Cardiac fibroblast (primary cell): ENCODE measurements at regions not wholly inside any gene's neighbourhood (a gene's known extent, or its start where the extent isn't known, plus 50 kb on each side); places are given as distances from the start of the nearest gene placed in this dataset.
A peak's percentile ranks its signal among the peaks of the same experiment; 100 is the strongest.

Source experiments
- DNase-seq, 2 donors: peaks; one replicate each; pipeline versions ENCODE4 v3.0.0 to v3.0.0-alpha.2; 2010; ENCODE audit warnings: low read depth in 2 of 2
- H3K4me3 ChIP-seq, 2 donors: replicated peaks in 1 of 2; 1 replicate in 1 of 2; 2 replicates in 1 of 2; pipeline ENCODE4 v1.5.1; 2011; ENCODE audit warnings: low read depth in 2 of 2, low read length in 2 of 2, mild to moderate bottlenecking in 2 of 2, moderate library complexity in 1 of 2
- TF ChIP-seq, protein P1 (sequence below): IDR thresholded peaks from one replicate; pipeline ENCODE4 v1.5.1; 2011; ENCODE audit warnings: low read depth, mild to moderate bottlenecking, low read length, inconsistent platforms

DNA sequence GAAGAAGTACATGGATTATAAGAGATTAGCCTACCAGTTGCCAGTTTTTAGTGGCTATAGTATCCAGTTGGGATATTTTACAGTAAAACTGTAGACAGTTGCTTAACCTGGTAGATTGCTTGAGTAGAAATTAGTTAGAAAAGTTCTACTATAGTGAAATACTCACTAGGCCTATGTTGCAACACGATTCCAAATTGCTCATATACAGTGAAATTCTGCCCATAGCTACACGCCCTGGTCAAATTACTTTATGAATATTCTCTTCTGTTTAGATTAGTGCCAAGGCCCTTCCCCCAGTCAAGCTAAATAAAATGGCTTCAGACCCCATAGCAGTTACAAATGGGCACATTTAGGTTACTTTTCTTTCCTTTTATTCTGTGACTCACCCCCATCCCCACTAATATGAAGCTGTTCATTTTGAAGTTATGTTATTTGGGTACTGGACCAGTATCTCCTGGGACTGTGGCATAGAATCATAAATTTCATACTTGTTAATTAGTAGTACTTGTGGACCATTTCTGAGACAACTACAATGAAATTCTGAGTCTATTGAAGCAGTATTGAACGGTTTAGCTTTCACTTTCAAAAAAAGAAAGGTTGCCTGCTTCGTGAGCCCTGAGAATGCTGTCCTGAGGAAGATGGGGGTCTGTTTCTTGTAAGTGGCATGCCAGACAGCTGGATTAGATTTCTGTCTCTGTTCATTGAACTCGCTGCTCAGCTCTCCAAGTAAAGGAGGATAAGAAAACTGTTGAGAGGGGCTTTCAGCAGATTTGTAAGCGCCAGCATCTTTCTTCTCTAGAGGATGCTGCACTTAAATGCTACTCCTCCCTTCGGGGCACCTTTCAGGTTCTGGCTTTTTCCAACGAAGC, 65.8 kb upstream of the CFAP20DC start:
- TF ChIP-seq, protein P1, sequence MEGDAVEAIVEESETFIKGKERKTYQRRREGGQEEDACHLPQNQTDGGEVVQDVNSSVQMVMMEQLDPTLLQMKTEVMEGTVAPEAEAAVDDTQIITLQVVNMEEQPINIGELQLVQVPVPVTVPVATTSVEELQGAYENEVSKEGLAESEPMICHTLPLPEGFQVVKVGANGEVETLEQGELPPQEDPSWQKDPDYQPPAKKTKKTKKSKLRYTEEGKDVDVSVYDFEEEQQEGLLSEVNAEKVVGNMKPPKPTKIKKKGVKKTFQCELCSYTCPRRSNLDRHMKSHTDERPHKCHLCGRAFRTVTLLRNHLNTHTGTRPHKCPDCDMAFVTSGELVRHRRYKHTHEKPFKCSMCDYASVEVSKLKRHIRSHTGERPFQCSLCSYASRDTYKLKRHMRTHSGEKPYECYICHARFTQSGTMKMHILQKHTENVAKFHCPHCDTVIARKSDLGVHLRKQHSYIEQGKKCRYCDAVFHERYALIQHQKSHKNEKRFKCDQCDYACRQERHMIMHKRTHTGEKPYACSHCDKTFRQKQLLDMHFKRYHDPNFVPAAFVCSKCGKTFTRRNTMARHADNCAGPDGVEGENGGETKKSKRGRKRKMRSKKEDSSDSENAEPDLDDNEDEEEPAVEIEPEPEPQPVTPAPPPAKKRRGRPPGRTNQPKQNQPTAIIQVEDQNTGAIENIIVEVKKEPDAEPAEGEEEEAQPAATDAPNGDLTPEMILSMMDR: no peak
- DNase-seq: peak; percentile 8 to 33
- no peak overlapping the region for H3K4me3 ChIP-seq

DNA sequence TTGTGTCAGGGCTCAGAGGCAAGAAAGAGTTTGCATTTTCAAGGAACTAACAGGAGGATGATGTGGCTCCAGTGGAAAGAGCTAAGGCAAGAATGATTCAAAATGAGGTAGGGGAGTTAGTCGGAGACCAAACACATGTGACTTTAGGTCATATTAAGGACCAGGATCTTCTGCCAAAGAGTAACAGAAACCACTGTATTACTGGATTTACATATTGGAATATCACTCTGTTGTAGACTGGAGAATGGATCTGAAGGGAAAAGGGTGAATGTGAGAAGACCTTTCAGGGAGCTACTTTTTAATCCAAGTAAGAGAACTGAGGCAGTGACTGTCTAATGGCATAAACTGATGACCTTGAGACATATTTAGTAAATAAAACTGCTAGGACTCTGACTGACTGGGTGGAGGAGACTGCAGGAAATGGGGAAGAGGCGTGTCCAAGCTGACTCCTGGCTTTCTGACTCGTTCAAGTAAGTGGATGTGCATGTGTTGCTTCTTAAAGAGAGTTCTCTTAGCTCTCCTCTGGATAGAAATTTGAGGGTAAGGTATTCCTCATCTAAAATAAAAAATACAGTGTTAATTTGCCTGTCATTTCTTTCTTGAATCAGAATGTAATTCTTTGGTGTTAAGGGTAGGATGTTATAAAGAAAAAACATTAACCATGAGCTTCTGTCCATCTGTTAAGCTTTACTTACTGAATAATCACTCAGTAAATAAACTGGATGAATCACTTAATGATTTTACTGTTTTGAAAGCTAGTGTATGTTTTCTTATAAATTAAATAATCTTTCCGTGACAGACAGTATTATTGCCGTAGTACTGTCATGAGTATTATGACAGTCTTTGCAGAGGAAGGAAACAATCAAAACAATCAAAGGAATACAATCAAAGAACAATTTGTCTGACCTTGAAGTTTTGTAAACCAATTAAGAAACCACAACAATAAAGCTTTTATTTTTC, 58.3 kb upstream of the CFAP20DC start:
- TF ChIP-seq, protein P1: no peak
- DNase-seq: peak in 1 of 2 donors; percentile 22
- H3K4me3 ChIP-seq: no peak overlapping the region

DNA sequence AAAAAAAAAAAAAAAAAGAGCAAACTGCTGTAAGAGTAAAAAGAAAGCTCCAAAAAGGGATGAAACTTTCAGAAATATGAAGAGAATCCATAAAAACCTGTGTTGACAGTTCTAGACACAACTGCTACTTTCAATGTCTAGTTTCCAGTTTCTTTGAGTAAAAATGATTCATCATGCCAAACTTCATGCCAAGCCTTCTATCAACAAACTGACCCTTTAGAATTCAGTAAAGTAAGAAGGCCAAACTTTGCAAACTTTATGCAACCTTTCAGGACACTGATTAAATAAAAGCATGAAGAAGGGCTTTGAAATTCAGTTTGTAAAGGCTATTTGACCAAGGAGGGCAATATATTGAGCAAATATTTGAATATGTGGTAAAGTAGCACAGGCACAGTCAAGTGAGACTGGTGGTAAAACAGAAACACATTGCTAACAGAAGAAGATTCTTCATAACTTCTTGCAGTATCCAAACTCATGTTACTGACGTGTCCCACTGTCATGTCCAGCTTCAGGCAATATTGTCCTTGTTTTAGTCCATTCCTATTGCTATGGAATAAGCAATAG, 56.3 kb upstream of the CFAP20DC start:
- TF ChIP-seq, protein P1: no peak
- no peak for DNase-seq
- no peak overlapping the region for H3K4me3 ChIP-seq

DNA sequence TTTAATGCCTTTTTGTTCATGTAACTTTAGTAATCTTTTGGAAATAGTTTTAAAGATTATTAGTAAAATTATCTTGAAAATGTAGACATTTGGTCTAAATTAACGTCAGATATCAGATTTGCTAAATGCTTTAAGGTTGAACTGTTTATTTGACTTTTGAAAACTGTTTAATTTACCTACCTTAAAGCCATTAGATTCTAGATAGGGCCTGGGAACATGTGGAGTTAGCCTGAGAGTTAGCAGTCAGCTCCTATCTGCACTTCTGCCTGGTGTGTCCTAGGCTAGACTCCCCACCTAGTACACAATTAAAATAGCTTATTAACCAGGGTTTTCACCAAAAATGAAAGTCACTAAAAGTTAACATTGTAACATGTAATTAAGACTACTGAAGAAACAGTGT, 53.7 kb upstream of the CFAP20DC start:
- H3K4me3 ChIP-seq: no peak overlapping the region
- TF ChIP-seq, protein P1: no peak
- DNase-seq: no peak

DNA sequence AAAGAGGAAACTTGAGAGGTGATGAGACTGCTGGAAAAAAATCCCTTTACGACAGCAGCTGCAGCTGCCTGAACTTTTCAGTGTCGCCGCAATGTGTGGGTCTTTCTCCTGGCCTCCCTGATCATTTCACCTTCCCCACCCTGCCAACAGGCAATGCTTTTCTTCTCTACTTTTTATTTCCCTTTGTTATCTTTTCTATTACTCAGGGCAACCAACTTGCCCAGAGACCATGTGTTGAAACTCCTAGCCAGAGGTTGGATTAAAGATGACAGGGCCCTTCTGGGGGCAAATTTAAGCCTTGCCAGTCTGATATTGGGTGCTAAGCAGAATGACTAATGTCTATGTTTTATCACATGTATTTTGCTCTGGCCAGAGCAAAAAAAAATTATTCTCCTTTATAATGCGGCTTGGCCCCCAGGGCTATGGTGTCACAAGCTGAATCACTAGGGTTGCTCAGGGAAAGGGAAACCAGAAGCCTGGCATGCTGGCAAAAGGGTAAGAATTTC, 51.5 kb upstream of the CFAP20DC start:
- no peak overlapping the region for H3K4me3 ChIP-seq
- TF ChIP-seq, protein P1: no peak
- peak; percentile 26 to 27 for DNase-seq
